DOHH2 (cell line): ENCODE measurements at regions not wholly inside any gene's neighbourhood (a gene's known extent, or its start where the extent isn't known, plus 50 kb on each side); places are given as distances from the start of the nearest gene placed in this dataset.
"Not testable (repeated sequence)": the region's sequence is repeated elsewhere in the genome, so short reads cannot be mapped to it uniquely, and the experiment has no call there.

Experiments
- H3F3A ChIP-seq: fragments of 200-600 bp; sonication (generic), shearing (Covaris generic); 2 replicates; pipeline ENCODE4 v1.6.0; 2016; ENCODE audit warnings: antibody characterized with exemption, mild to moderate bottlenecking; ENCODE audit not compliant: control insufficient read depth, insufficient read depth
- H3K27ac ChIP-seq: fragments of 200-600 bp; sonication (generic); 2 replicates; pipeline ENCODE4 v1.5.1; 2014; ENCODE audit warnings: low read depth, mild to moderate bottlenecking, low read length, moderate library complexity
- H3K27me3 ChIP-seq: fragments of 200-600 bp; sonication (generic); 2 replicates; pipeline ENCODE4 v1.6.1; 2014; ENCODE audit warnings: mild to moderate bottlenecking, low read length, mixed read lengths; ENCODE audit not compliant: control insufficient read depth
- H3K36me3 ChIP-seq: fragments of 200-600 bp; sonication (generic); 2 replicates; pipeline ENCODE4 v1.6.1; 2014; ENCODE audit warnings: mild to moderate bottlenecking, low read length, moderate library complexity, mixed read lengths; ENCODE audit not compliant: control insufficient read depth
- H3K4me1 ChIP-seq: fragments of 200-600 bp; sonication (generic); 2 replicates; pipeline ENCODE4 v1.6.1; 2014; ENCODE audit warnings: mild to moderate bottlenecking, low read length, mixed read lengths; ENCODE audit not compliant: control insufficient read depth
- H3K4me2 ChIP-seq: fragments of 200-600 bp; sonication (generic); 2 replicates; pipeline ENCODE4 v1.6.0; 2014; ENCODE audit warnings: mild to moderate bottlenecking, low read length, moderate library complexity
- H3K4me3 ChIP-seq: fragments of 200-600 bp; sonication (generic); 2 replicates; pipeline ENCODE4 v1.5.1; 2014; ENCODE audit warnings: mild to moderate bottlenecking, low read length, mixed read lengths
- H3K79me2 ChIP-seq: fragments of 200-600 bp; sonication (generic); 2 replicates; pipeline ENCODE4 v1.6.1; 2014; ENCODE audit warnings: mild to moderate bottlenecking, low read length, mixed read lengths; ENCODE audit not compliant: control insufficient read depth
- H3K9me2 ChIP-seq: fragments of 200-600 bp; sonication (generic); replicated peaks from 2 replicates; pipeline ENCODE4 v1.6.1; 2014; ENCODE audit warnings: mild to moderate bottlenecking, low read length, mixed read lengths; ENCODE audit not compliant: control insufficient read depth
- H3K9me3 ChIP-seq: fragments of 200-600 bp; sonication (generic); 2 replicates; pipeline ENCODE4 v1.6.1; 2014; ENCODE audit warnings: antibody characterized with exemption, low read length, mixed read lengths; ENCODE audit not compliant: control insufficient read depth, insufficient read depth
- H4K20me1 ChIP-seq: fragments of 200-600 bp; sonication (generic); 2 replicates; pipeline ENCODE4 v1.6.0; 2014; ENCODE audit warnings: low read depth, mild to moderate bottlenecking, antibody characterized with exemption, low read length, moderate library complexity; ENCODE audit not compliant: control insufficient read depth, insufficient read depth
- EZH2phosphoT487 ChIP-seq: fragments of 200-600 bp; sonication (generic); IDR thresholded peaks from 2 replicates; pipeline ENCODE4 v1.6.1; 2017; ENCODE audit warnings: borderline replicate concordance, mild to moderate bottlenecking, antibody characterized with exemption, low read length, moderate library complexity, mixed read lengths
- TF ChIP-seq, protein P1 (sequence below): fragments of 200-600 bp; sonication (generic); IDR thresholded peaks from one replicate; pipeline ENCODE4 v1.5.1; 2014; ENCODE audit warnings: antibody characterized with exemption, mild to moderate bottlenecking, low read depth, low read length; ENCODE audit not compliant: poor library complexity, severe bottlenecking

DNA sequence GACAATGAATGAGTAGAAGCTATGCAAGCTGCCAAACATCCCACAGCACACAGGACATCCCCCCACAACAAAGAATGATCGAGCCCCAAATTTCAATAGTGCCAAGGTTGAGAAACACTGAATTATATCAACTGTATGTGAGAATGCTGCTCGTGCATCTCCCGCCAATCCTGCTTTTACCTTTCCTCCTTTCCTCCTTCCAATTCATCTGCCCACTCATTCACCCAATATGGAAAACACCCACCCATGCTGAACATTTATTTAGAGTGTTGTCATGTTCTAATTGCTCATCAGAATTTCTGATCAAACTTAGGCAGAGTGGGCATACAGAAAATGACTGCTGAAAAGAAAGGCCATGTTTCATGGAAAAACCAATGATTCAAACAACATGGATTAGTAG lies 183.0 kb downstream of the TMEM114 start:
- no peak overlapping the region for H3K4me2 ChIP-seq
- no peaks in the 10 kb centered on the region for H3K9me2 ChIP-seq
- H3K4me3 ChIP-seq: no peak overlapping the region
- no peaks in the 10 kb centered on the region for H3K9me3 ChIP-seq
- H3K79me2 ChIP-seq: no peaks in the 10 kb centered on the region
- no peaks in the 10 kb centered on the region for H3K4me1 ChIP-seq
- no peak overlapping the region for H3K27ac ChIP-seq
- H3F3A ChIP-seq: no peaks in the 10 kb centered on the region
- H3K27me3 ChIP-seq: no peaks in the 10 kb centered on the region
- TF ChIP-seq, protein P1, sequence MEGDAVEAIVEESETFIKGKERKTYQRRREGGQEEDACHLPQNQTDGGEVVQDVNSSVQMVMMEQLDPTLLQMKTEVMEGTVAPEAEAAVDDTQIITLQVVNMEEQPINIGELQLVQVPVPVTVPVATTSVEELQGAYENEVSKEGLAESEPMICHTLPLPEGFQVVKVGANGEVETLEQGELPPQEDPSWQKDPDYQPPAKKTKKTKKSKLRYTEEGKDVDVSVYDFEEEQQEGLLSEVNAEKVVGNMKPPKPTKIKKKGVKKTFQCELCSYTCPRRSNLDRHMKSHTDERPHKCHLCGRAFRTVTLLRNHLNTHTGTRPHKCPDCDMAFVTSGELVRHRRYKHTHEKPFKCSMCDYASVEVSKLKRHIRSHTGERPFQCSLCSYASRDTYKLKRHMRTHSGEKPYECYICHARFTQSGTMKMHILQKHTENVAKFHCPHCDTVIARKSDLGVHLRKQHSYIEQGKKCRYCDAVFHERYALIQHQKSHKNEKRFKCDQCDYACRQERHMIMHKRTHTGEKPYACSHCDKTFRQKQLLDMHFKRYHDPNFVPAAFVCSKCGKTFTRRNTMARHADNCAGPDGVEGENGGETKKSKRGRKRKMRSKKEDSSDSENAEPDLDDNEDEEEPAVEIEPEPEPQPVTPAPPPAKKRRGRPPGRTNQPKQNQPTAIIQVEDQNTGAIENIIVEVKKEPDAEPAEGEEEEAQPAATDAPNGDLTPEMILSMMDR: no peak
- TF ChIP-seq EZH2phosphoT487: no peak
- no peaks in the 10 kb centered on the region for H3K36me3 ChIP-seq
- no peaks in the 10 kb centered on the region for H4K20me1 ChIP-seq

DNA sequence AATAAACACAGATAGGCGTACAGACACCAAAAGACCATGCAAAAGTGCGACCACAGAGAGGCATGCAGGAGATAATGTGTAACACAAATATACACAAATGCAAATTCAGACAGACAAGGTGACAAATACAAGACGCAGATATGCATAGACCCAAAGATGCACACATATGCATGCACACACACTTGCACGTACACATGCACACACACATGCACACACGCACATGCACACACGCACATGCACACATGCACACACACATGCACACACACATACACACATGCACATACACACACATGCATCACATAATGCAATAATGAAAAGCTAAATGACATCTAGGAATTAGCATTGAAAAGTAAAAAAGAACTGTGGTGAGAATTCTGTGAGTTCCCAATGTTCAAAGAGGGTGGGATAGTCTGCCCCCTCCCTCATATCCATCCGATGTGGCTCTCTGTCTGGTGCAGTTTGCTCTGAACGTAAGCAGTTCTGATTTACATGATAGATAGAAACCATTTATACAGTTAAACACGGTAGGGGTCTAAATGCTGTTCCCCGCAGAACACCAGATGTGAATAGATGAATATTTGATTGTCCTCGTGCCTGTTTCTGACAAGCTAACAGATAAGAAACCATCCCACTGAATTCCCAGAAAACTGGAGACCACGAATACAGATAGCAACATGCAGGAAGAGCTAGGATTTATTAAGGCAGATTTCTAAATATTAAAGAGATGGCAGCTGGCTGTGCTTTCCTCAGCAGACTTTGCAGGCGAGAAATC lies 186.1 kb downstream of the TMEM114 start:
- no peaks in the 10 kb centered on the region for H3K9me3 ChIP-seq
- H3K4me1 ChIP-seq: no peaks in the 10 kb centered on the region
- no peak overlapping the region for H3K4me3 ChIP-seq
- no peak for TF ChIP-seq EZH2phosphoT487
- TF ChIP-seq, protein P1: no peak
- H3K27ac ChIP-seq: no peak overlapping the region
- H3K36me3 ChIP-seq: no peaks in the 10 kb centered on the region
- H3K4me2 ChIP-seq: no peak overlapping the region
- H3K27me3 ChIP-seq: no peaks in the 10 kb centered on the region
- H3K79me2 ChIP-seq: no peaks in the 10 kb centered on the region
- H3F3A ChIP-seq: no peaks in the 10 kb centered on the region
- no peaks in the 10 kb centered on the region for H3K9me2 ChIP-seq
- no peaks in the 10 kb centered on the region for H4K20me1 ChIP-seq

DNA sequence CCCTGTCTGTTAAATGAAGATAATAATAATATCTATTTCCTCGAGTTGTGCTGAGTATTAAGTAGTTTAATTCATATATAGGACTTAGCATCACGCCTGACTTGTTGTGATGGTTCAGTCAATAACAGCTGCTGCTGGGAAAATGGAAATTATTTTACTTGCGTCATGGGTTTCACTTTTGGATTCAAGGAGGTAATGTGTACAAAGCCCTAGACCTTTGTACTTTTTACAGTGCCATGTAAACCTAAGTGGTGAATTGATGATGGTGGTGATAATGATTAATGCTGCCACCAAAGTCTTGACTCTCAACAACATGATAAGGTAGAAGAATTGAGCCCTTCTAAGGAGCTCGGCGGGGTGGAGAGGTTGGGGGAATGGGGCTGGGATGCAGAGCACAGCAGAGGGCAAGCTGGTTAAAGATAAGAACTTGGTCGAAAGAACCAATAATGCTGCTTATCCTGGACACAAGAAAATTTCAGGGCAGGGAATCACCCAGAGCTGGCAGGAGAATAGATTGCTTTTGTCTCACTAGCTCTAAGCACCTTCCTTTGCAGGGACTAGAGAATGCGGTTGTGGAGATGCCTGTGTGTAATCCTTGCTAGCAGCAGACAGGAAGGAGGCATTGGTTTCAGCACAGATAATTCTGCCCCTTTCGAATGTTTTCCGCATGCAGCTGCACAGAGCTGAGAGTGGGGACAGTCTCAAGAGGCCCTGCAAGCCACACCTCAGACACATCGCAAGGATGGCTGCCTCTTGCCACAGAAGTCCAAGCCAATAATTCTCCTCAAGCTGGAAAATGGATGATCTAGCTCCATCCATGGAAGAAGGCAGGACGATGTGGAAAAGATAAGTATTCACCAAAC lies 187.1 kb downstream of the TMEM114 start:
- H3K4me1 ChIP-seq: no peaks in the 10 kb centered on the region
- H3K9me3 ChIP-seq: no peaks in the 10 kb centered on the region
- H3K4me3 ChIP-seq: no peak overlapping the region
- H3K79me2 ChIP-seq: no peaks in the 10 kb centered on the region
- no peak overlapping the region for H3K4me2 ChIP-seq
- no peak overlapping the region for H3K27ac ChIP-seq
- H4K20me1 ChIP-seq: no peaks in the 10 kb centered on the region
- no peaks in the 10 kb centered on the region for H3K9me2 ChIP-seq
- no peaks in the 10 kb centered on the region for H3K27me3 ChIP-seq
- no peak for TF ChIP-seq EZH2phosphoT487
- TF ChIP-seq, protein P1: no peak
- no peaks in the 10 kb centered on the region for H3F3A ChIP-seq
- no peaks in the 10 kb centered on the region for H3K36me3 ChIP-seq

DNA sequence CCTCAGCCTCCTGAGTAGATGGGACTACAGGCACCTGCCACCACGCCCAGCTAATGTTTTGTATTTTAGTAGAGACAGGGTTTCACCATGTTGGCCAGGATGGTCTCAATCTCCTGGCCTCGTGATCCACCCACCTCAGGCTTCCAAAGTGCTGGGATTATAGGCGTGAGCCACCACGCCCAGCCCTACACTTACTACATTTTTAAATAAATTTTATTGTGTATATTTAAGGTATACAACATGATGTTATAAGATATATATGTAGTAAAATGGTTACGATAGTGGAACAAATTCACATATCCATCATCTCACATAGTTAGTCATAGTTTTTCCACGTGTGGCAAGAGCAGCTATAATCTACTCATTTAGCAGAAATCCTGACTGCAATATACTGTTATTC lies 189.6 kb downstream of the TMEM114 start:
- H3K4me1 ChIP-seq, H3K27ac ChIP-seq, H3K4me3 ChIP-seq, H3K36me3 ChIP-seq, H3K9me3 ChIP-seq, H3K9me2 ChIP-seq, H4K20me1 ChIP-seq, H3K27me3 ChIP-seq, H3F3A ChIP-seq, H3K79me2 ChIP-seq, H3K4me2 ChIP-seq: not testable (repeated sequence)
